H1 (cell line): ENCODE measurements at regions not wholly inside any gene's neighbourhood (a gene's known extent, or its start where the extent isn't known, plus 50 kb on each side); places are given as distances from the start of the nearest gene placed in this dataset.

Experiments
- CTCF ChIA-PET: fragments of 300-600 bp; sonication (Branson Sonifier 250); formaldehyde crosslinking; loops from one replicate; lab custom pipeline; 2021; ENCODE audit not compliant: partially characterized antibody; lab: Charles Lee
- POLR2A ChIA-PET: fragments of 300-600 bp; sonication (Branson Sonifier 250); formaldehyde crosslinking; loops from one replicate; lab custom pipeline; 2021; ENCODE audit warnings: inconsistent platforms; ENCODE audit not compliant: partially characterized antibody; lab: Charles Lee
- DNase-seq, 2 experiments: peaks; one replicate each; pipeline versions ENCODE4 v3.0.0 to v3.0.0-alpha.2; 2010 to 2022; ENCODE audit warnings: low spot score in 2 of 2, low read depth in 1 of 2, mixed read lengths in 1 of 2
- FAIRE-seq: peaks from 2 replicates; lab custom pipeline; 2011; peaks lifted over from hg19 to GRCh38; lab: Jason Lieb, UNC
- H2AFZ ChIP-seq: 2 replicates; pipeline ENCODE4 v1.8.1; 2012; ENCODE audit warnings: low read length, inconsistent platforms
- H2AK5ac ChIP-seq: 2 replicates; pipeline ENCODE4 v1.6.1; 2013; ENCODE audit warnings: low read depth, low read length
- H2BK120ac ChIP-seq: replicated peaks from 2 replicates; pipeline ENCODE3; 2013; ENCODE audit warnings: low read depth, low read length, inconsistent platforms
- H2BK12ac ChIP-seq: 2 replicates; pipeline ENCODE4 v1.6.1; 2013; ENCODE audit warnings: low read depth, low read length
- H2BK15ac ChIP-seq: 2 replicates; pipeline ENCODE4 v1.6.1; 2013; ENCODE audit warnings: low read length
- H2BK20ac ChIP-seq: 2 replicates; pipeline ENCODE4 v1.6.1; 2013; ENCODE audit warnings: low read length
- H2BK5ac ChIP-seq: 2 replicates; pipeline ENCODE4 v1.6.1; 2013; ENCODE audit warnings: low read depth, low read length
- H3K14ac ChIP-seq: 2 replicates; pipeline ENCODE4 v1.6.1; 2013; ENCODE audit warnings: inconsistent platforms; ENCODE audit not compliant: insufficient read length
- H3K18ac ChIP-seq: 2 replicates; pipeline ENCODE4 v1.6.1; 2013; ENCODE audit warnings: low read length; ENCODE audit errors: extremely low read depth
- H3K23ac ChIP-seq: 2 replicates; pipeline ENCODE4 v1.6.1; 2013; ENCODE audit warnings: inconsistent platforms; ENCODE audit not compliant: insufficient read length
- H3K23me2 ChIP-seq: 2 replicates; pipeline ENCODE4 v1.6.1; 2013; ENCODE audit warnings: low read depth, low read length
- H3K27ac ChIP-seq: 2 replicates; pipeline ENCODE4 v1.6.1; 2011; ENCODE audit warnings: low read depth, low read length, inconsistent platforms
- H3K27me3 ChIP-seq, 4 experiments: replicated peaks in 1 of 4; 1 replicate in 1 of 4; 2 replicates in 3 of 4; pipeline versions ENCODE4 v1.6.1 to v1.8.1; 2011 to 2013; ENCODE audit warnings: low read length in 3 of 4, mild to moderate bottlenecking in 3 of 4, inconsistent platforms in 2 of 4, mixed read lengths in 2 of 4, moderate library complexity in 1 of 4; ENCODE audit not compliant: control insufficient read depth in 3 of 4, insufficient read depth in 3 of 4; ENCODE audit errors: extremely low read depth in 1 of 4
- H3K36me3 ChIP-seq, 4 experiments: 2 replicates each; pipeline versions ENCODE4 v1.6.1 to v1.8.1; 2011 to 2013; ENCODE audit warnings: mild to moderate bottlenecking in 4 of 4, low read length in 3 of 4, moderate library complexity in 2 of 4, control low read depth in 1 of 4, inconsistent platforms in 1 of 4; ENCODE audit not compliant: insufficient read depth in 4 of 4, control insufficient read depth in 2 of 4
- H3K4ac ChIP-seq: replicated peaks from 2 replicates; pipeline ENCODE3; 2013; ENCODE audit warnings: low read length, low read depth, mixed read lengths, inconsistent platforms; ENCODE audit not compliant: insufficient read length
- H3K4me1 ChIP-seq, 4 experiments: replicated peaks in 1 of 4; 1 replicate in 1 of 4; 2 replicates in 3 of 4; pipeline versions ENCODE4 v1.6.1 to v1.8.1; 2011 to 2013; ENCODE audit warnings: low read length in 3 of 4, inconsistent platforms in 2 of 4, mixed read lengths in 1 of 4; ENCODE audit not compliant: insufficient read depth in 4 of 4, control insufficient read depth in 3 of 4
- H3K4me2 ChIP-seq, 2 experiments: 2 replicates each; pipeline versions ENCODE4 v1.6.1 to v1.8.1; 2011 to 2013; ENCODE audit warnings: low read depth in 2 of 2, low read length in 2 of 2, control low read depth in 1 of 2, inconsistent platforms in 1 of 2, mild to moderate bottlenecking in 1 of 2; ENCODE audit not compliant: insufficient read depth in 1 of 2
- H3K4me3 ChIP-seq, 4 experiments: fragments of 200-600, 300-600 bp in 1 of 4; sonication (generic), shearing (Covaris generic), sonication (Bioruptor Twin) in 1 of 4; 2 replicates each; pipeline versions ENCODE4 v1.5.1 to v1.8.1; 2011 to 2016; ENCODE audit warnings: low read length in 4 of 4, low read depth in 3 of 4, control low read depth in 2 of 4, inconsistent platforms in 2 of 4, mild to moderate bottlenecking in 2 of 4, mixed read lengths in 1 of 4, moderate library complexity in 1 of 4; ENCODE audit not compliant: insufficient read depth in 2 of 4; ENCODE audit errors: extremely low read depth in 1 of 4
- H3K56ac ChIP-seq: replicated peaks from 2 replicates; pipeline ENCODE3; 2013; ENCODE audit warnings: low read depth, mild to moderate bottlenecking, mixed read lengths, low read length, inconsistent platforms; ENCODE audit not compliant: insufficient read length
- H3K79me1 ChIP-seq: 2 replicates; pipeline ENCODE4 v1.6.1; 2013; ENCODE audit warnings: low read depth, low read length, control low read depth
- H3K79me2 ChIP-seq, 2 experiments: 2 replicates each; pipeline versions ENCODE4 v1.6.1 to v1.8.1; 2012 to 2013; ENCODE audit warnings: low read length in 2 of 2, mild to moderate bottlenecking in 2 of 2, inconsistent platforms in 1 of 2; ENCODE audit not compliant: insufficient read depth in 2 of 2, control insufficient read depth in 1 of 2
- H3K9ac ChIP-seq, 4 experiments: replicated peaks in 1 of 4; 1 replicate in 1 of 4; 2 replicates in 3 of 4; pipeline versions ENCODE4 v1.6.1 to v1.8.1; 2011 to 2013; ENCODE audit warnings: low read depth in 3 of 4, low read length in 3 of 4, control low read depth in 2 of 4, mild to moderate bottlenecking in 2 of 4, moderate library complexity in 2 of 4, inconsistent platforms in 1 of 4; ENCODE audit errors: extremely low read depth in 1 of 4
- H3K9me3 ChIP-seq, 2 experiments: 2 replicates each; pipeline versions ENCODE4 v1.6.1 to v1.8.1; 2012 to 2013; ENCODE audit warnings: mild to moderate bottlenecking in 2 of 2, moderate library complexity in 2 of 2, control low read depth in 1 of 2, inconsistent platforms in 1 of 2, low read depth in 1 of 2, low read length in 1 of 2, mixed read lengths in 1 of 2; ENCODE audit not compliant: insufficient read depth in 2 of 2
- H4K20me1 ChIP-seq, 2 experiments: replicated peaks in 1 of 2; 2 replicates each; pipeline versions ENCODE3 to v1.8.1; 2011 to 2013; ENCODE audit warnings: inconsistent platforms in 2 of 2, low read length in 2 of 2, mild to moderate bottlenecking in 1 of 2; ENCODE audit not compliant: insufficient read depth in 2 of 2, control insufficient read depth in 1 of 2
- H4K5ac ChIP-seq: 2 replicates; pipeline ENCODE4 v1.6.1; 2013; ENCODE audit warnings: low read length, low read depth, mixed read lengths, inconsistent platforms; ENCODE audit not compliant: insufficient read length
- H4K8ac ChIP-seq: 2 replicates; pipeline ENCODE4 v1.8.0; 2013; ENCODE audit warnings: mild to moderate bottlenecking, moderate library complexity, low read length, inconsistent platforms; ENCODE audit not compliant: insufficient read depth; ENCODE audit errors: extremely low read depth
- H4K91ac ChIP-seq: replicated peaks from 2 replicates; pipeline ENCODE3; 2013; ENCODE audit warnings: low read length, mixed read lengths, inconsistent platforms; ENCODE audit not compliant: insufficient read length
- CEBPB ChIP-seq: IDR thresholded peaks from 2 replicates; pipeline ENCODE4 v1.6.1; 2012; ENCODE audit warnings: low read depth, low read length
- CHD2 ChIP-seq: IDR thresholded peaks from 2 replicates; pipeline ENCODE4 v1.6.1; 2012; ENCODE audit warnings: low read length, improper control_type of control experiment
- HDAC6 ChIP-seq: IDR thresholded peaks from one replicate; pipeline ENCODE4 v1.7.1; 2012; ENCODE audit warnings: low read depth, mild to moderate bottlenecking, inconsistent platforms, low read length, moderate library complexity
- NRF1 ChIP-seq: IDR thresholded peaks from 2 replicates; pipeline ENCODE4 v1.6.1; 2011; ENCODE audit warnings: mild to moderate bottlenecking, low read depth, low read length, improper control_type of control experiment
- RXRA ChIP-seq: IDR thresholded peaks from 2 replicates; pipeline ENCODE4 v1.6.1; 2011; ENCODE audit warnings: low read depth, mild to moderate bottlenecking, low read length, moderate library complexity; ENCODE audit not compliant: insufficient read depth
- SRF ChIP-seq: IDR thresholded peaks from 2 replicates; pipeline ENCODE4 v1.6.1; 2011; ENCODE audit warnings: mild to moderate bottlenecking, low read depth, low read length, moderate library complexity
- TAF1 ChIP-seq: IDR thresholded peaks from 2 replicates; pipeline ENCODE4 v1.6.1; 2011; ENCODE audit warnings: mild to moderate bottlenecking, low read depth, low read length
- WGBS, 2 experiments: shearing (Covaris generic) in 1 of 2; methylation state at CpG; one replicate each; pipeline versions ENCODE4 v1.1.6 to v1.1.7; 2013 to 2015; ENCODE audit warnings: low lambda C conversion rate in 2 of 2, mixed read lengths in 2 of 2, inconsistent platforms in 1 of 2, low coverage in 1 of 2, missing lambda C conversion rate in 1 of 2; ENCODE audit not compliant: insufficient replicate concordance in 2 of 2, insufficient coverage in 1 of 2, insufficient read length in 1 of 2; ENCODE audit errors: extremely low coverage in 1 of 2, missing lambda C conversion rate in 1 of 2; 5-methylcytosine and 5-hydroxymethylcytosine counted together

DNA sequence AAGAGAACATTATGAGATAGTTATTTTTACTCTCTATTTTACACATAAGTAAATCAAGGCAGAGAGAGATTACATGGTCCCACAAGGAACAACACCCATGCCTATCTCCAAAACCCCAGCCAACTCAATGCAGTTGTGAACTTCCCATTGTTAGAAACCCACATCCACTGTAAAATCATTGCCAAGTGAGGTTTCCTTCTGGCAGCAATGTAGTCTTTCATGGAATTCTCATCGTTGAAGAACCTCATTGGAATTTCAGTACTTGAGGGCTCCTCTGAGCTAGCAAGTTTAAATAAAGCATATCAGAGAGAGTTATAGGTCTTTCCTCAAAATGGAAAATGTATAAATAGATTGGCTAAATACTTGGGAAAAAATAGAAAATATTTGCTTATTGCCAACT lies 105.2 kb downstream of the RAD51AP2 start:
- no peak overlapping the region for H4K91ac ChIP-seq
- no peaks in the 10 kb centered on the region for H3K4me1 ChIP-seq
- no peaks in the 10 kb centered on the region; a peak in 1 of 8 replicates for H3K36me3 ChIP-seq
- no peak overlapping the region for H3K4ac ChIP-seq
- H3K9ac ChIP-seq: no peak overlapping the region
- H3K27ac ChIP-seq: no peak overlapping the region
- no peak overlapping the region for H2BK20ac ChIP-seq
- H3K79me2 ChIP-seq: no peaks in the 10 kb centered on the region
- H3K56ac ChIP-seq: no peak overlapping the region
- H3K27me3 ChIP-seq: no peaks in the 10 kb centered on the region
- POLR2A ChIA-PET: no interaction called here
- no peak overlapping the region for H2AK5ac ChIP-seq
- CTCF ChIA-PET: no interaction called here
- H3K23me2 ChIP-seq: no peaks in the 10 kb centered on the region
- H3K9me3 ChIP-seq: no peaks in the 10 kb centered on the region; a peak in 1 of 4 replicates
- no peak overlapping the region for H2BK12ac ChIP-seq
- H3K14ac ChIP-seq: no peak overlapping the region
- H3K4me2 ChIP-seq: no peak overlapping the region
- no peak for FAIRE-seq
- no peak overlapping the region for H4K5ac ChIP-seq
- H2AFZ ChIP-seq: no peak overlapping the region
- H3K79me1 ChIP-seq: no peaks in the 10 kb centered on the region
- no peak for DNase-seq
- H3K4me3 ChIP-seq: no peak overlapping the region
- H4K8ac ChIP-seq: no peak overlapping the region
- H2BK15ac ChIP-seq: no peak overlapping the region
- TF ChIP-seq TAF1: no peak
- TF ChIP-seq CEBPB: no peak
- no peak for TF ChIP-seq NRF1
- no peak for TF ChIP-seq HDAC6
- no peak for TF ChIP-seq RXRA
- no peak for TF ChIP-seq CHD2
- no peak for TF ChIP-seq SRF
- no peak overlapping the region for H2BK120ac ChIP-seq
- H4K20me1 ChIP-seq: no peaks in the 10 kb centered on the region
- no peak overlapping the region for H2BK5ac ChIP-seq
- WGBS, 2 experiments: 78% methylated on average over 1 of the region's 1 CpG; no CpG with 5 or more reads in 1 of the 2 experiments
- H3K18ac ChIP-seq: no peak overlapping the region
- H3K23ac ChIP-seq: no peak overlapping the region
